NCI-H774 (cell line): ENCODE measurements at regions not wholly inside any gene's neighbourhood (a gene's known extent, or its start where the extent isn't known, plus 50 kb on each side); places are given as distances from the start of the nearest gene placed in this dataset.
A peak's percentile ranks its signal among the peaks of the same experiment; 100 is the strongest.
"Not testable (repeated sequence)": the region's sequence is repeated elsewhere in the genome, so short reads cannot be mapped to it uniquely, and the experiment has no call there.

Experiments
- DNase-seq: peaks from one replicate; lab custom pipeline; 2025; lab: John Stamatoyannopoulos, UW

GRCh38 chr12:102728506-102729242, 188.4 kb downstream of the PAH start:
- DNase-seq: no peak

- no peak for DNase-seq
These were observed 190.4 kb downstream of the PAH start for GRCh38 chr12:102726686-102727085.

- no peak for DNase-seq
These were observed 194.9 kb downstream of the PAH start for GRCh38 chr12:102722147-102722546.

- DNase-seq: no peak
These were observed 208.9 kb downstream of the PAH start for GRCh38 chr12:102708108-102708507.

- DNase-seq: no peak
These were observed 214.5 kb downstream of the PAH start for GRCh38 chr12:102702447-102703114.

- DNase-seq: no peak
These were observed 215.7 kb upstream of the IGF1 start for GRCh38 chr12:102696045-102696444.

- DNase-seq: no peak
These were observed 214.5 kb upstream of the IGF1 start for GRCh38 chr12:102694903-102695302.

- DNase-seq: peak; percentile 17
These were observed 211.6 kb upstream of the IGF1 start for GRCh38 chr12:102691773-102692555.

- no peak for DNase-seq
These were observed 209.9 kb upstream of the IGF1 start for GRCh38 chr12:102690253-102690652.

- no peak for DNase-seq
These were observed 209.3 kb upstream of the IGF1 start for GRCh38 chr12:102689701-102690100.

- no peak for DNase-seq
These were observed 207.2 kb upstream of the IGF1 start for GRCh38 chr12:102687523-102687922.

GRCh38 chr12:102685841-102686240, 205.5 kb upstream of the IGF1 start:
- DNase-seq: no peak

- no peak for DNase-seq
These were observed 204.8 kb upstream of the IGF1 start for GRCh38 chr12:102685172-102685571.

- peak; percentile 88 for DNase-seq
These were observed 202.3 kb upstream of the IGF1 start for GRCh38 chr12:102682366-102683289.

GRCh38 chr12:102681747-102682146, 201.4 kb upstream of the IGF1 start:
- DNase-seq: no peak

GRCh38 chr12:102681309-102681708, 200.9 kb upstream of the IGF1 start:
- no peak for DNase-seq

- DNase-seq: peak; percentile 17
These were observed 199.9 kb upstream of the IGF1 start for GRCh38 chr12:102680304-102680703.

- no peak for DNase-seq
These were observed 196.4 kb upstream of the IGF1 start for GRCh38 chr12:102676812-102677211.

- DNase-seq: no peak
These were observed 195.3 kb upstream of the IGF1 start for GRCh38 chr12:102675672-102676071.

GRCh38 chr12:102673606-102674005, 193.2 kb upstream of the IGF1 start:
- no peak for DNase-seq

- DNase-seq: not testable (repeated sequence)
These were observed 191.8 kb upstream of the IGF1 start for GRCh38 chr12:102672212-102672611.

GRCh38 chr12:102669056-102669455, 188.7 kb upstream of the IGF1 start:
- DNase-seq: no peak
